ENCODE measurements at regions not wholly inside any gene's neighbourhood (a gene's known extent, or its start where the extent isn't known, plus 50 kb on each side); places are given as distances from the start of the nearest gene placed in this dataset.
"Not testable (repeated sequence)": the region's sequence is repeated elsewhere in the genome, so short reads cannot be mapped to it uniquely, and the experiment has no call there.

- no peak for DNase-seq (ENCODE audit: low read depth)
- no peak overlapping the region for H3K4me3 ChIP-seq (ENCODE audit: control insufficient read depth, low read depth, low read length)
- no peak for TF ChIP-seq CTCF (conservative IDR thresholded peaks at IDR 0.05; ENCODE audit: control insufficient read depth, insufficient read depth, low read depth, low read length)
Observed at GRCh38 chr7:114813624-114814023, 108.3 kb upstream of the MDFIC start.

DNA sequence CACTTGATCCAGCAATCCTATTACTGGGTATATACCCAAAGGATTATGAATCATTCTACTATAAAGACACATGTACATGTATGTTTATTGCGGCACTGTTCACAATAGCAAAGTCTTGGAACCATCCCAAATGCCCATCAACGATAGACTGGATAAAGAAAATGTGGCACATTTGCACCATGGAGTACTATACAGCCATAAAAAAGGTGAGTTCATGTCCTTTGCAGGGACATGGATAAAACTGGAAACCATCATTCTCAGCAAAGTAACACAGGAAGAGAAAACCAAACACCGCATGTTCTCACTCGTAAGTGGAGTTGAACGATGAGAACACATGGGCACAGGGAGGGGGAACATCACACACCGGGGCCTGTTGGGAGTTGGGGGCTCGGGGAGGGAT is 104.9 kb upstream of the MDFIC start:
- DNase-seq (ENCODE audit: low read depth); H3K4me3 ChIP-seq (ENCODE audit: control insufficient read depth, low read depth, low read length): not testable (repeated sequence)

DNA sequence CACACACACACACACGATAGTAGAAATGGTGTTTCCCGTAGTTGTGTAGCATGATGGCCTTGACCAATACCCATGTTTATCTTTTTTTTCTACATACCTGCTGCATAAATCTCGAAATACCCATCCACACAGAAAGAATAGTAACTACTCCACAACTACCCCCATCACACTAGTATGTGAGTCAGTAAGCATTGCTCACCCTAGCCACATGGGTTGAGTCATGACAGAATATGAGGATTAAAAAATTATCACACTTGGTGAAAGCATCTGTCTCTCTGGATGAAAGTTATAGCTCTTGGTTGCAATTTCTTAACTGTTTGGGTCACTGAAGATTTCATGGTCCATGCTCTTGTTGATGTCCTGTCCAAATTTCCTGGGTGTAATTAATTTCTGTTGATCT is 103.4 kb upstream of the MDFIC start:
- no peak overlapping the region for H3K4me3 ChIP-seq (ENCODE audit: control insufficient read depth, low read depth, low read length)
- DNase-seq (ENCODE audit: low read depth): peak; percentile 91
- TF ChIP-seq CTCF (conservative IDR thresholded peaks at IDR 0.05; ENCODE audit: control insufficient read depth, insufficient read depth, low read depth, low read length): no peak

DNA sequence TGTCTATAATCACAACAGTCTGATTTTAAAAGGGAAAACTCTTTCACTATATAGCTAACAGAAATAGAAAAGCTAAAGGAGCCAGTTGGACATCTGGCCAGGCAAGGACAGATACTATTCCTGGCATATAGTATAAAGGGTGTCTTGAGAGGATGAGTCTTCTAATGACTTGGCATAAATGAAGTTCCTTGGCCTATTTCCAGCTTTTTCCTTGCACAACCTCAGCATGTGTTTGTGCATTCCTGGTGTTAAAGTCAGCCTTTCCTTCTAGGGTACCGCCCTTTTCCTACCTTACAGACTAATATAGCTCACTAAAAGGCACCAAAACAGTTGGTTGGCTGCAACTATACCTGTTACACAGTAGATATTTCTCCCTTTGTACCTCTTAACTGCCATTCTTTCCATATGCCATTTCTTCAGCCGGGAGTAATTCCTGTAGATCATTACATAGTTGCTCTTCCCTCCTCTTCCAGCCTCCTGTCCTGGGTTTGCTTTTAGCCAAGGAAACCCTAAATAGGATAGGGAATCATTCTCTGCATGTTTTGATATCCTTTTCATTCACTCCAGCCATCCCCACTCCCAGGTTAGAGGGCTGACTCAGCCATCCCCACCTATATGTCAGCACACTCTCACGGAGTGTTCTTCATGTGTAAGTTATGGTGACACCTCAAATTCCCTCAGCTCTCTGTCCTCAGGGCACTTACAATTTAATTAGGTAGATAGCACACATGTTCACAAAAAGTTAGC is 102.1 kb upstream of the MDFIC start:
- no peak overlapping the region for H3K4me3 ChIP-seq (ENCODE audit: control insufficient read depth, low read depth, low read length)
- TF ChIP-seq CTCF (conservative IDR thresholded peaks at IDR 0.05; ENCODE audit: control insufficient read depth, insufficient read depth, low read depth, low read length): no peak
- peak; percentile 100 for DNase-seq (ENCODE audit: low read depth)

DNA sequence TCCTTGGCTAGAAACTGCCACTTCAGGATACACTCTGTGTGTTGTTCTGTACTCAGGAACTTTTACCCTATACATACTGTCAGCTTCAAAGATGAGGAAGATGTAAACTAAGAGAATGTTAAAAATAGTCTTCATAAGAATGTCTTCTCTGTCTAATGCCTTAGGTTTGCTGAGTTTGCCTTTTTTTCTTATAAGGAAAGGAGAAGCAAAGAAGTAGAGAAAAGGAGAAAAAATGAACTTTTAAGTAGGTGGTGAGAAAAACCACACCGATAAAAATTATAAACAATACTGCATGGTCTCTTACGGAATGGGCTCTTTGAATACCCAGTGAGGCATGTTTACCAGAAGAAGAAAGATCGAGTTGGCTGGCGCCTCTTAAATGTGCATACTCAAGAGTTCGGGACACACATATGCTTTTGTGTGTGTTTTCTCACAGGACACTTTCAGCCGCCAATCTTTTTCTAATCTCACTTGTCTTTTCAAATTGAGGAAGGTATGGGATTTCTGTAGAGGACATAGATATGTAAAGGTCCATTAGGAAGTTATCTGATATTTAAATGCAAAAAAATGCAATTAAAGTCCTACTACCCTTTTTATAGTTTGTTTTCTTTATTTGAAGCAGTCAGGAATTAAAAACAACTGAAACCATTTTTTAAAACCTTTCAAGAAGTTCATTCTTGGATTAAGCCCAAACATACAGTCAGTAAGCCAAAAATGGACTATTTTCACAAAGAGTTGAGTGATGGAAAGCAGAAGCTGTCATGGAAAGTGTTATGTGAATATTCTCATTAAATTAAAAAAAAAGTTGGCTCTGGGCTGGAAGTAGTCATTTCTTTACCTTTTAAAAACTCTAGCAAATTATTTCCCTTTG is 100.6 kb upstream of the MDFIC start:
- peak; percentile 71 for DNase-seq (ENCODE audit: low read depth)
- no peak overlapping the region for H3K4me3 ChIP-seq (ENCODE audit: control insufficient read depth, low read depth, low read length)
- TF ChIP-seq CTCF (conservative IDR thresholded peaks at IDR 0.05; ENCODE audit: control insufficient read depth, insufficient read depth, low read depth, low read length): no peak

DNA sequence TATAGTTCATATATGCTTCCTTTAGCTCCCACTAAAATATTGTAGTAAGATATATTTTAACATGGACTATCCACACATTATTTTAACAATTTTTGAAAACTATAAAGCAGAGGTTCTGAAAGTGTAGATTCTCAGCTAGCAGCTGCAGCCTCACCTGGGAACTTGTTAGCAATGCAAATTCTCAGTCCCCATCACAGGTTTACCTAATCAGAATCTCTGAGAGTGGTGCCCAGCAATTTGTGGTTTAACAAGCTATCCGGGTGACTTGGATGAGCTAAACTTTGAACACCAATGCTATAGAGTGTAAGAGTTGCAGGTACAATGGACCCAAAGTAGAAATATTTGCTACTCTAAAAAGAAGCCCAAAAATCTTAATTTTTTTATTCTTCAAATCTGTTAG is 99.8 kb upstream of the MDFIC start:
- TF ChIP-seq CTCF (conservative IDR thresholded peaks at IDR 0.05; ENCODE audit: control insufficient read depth, insufficient read depth, low read depth, low read length): no peak

GRCh38 chr7:114822844-114823243 is 99.0 kb upstream of the MDFIC start:
- no peak for TF ChIP-seq CTCF (conservative IDR thresholded peaks at IDR 0.05; ENCODE audit: control insufficient read depth, insufficient read depth, low read depth, low read length)

More for the DNA sequence above, 99.8 kb upstream of the MDFIC start:
- DNase-seq (ENCODE audit: low read depth): no peak
- no peak overlapping the region for H3K4me3 ChIP-seq (ENCODE audit: control insufficient read depth, low read depth, low read length)

More at GRCh38 chr7:114822844-114823243, 99.0 kb upstream of the MDFIC start:
- no peak for DNase-seq (ENCODE audit: low read depth)
- no peak overlapping the region for H3K4me3 ChIP-seq (ENCODE audit: control insufficient read depth, low read depth, low read length)
